IgD-negative memory B cell (primary cell): ENCODE measurements at regions not wholly inside any gene's neighbourhood (a gene's known extent, or its start where the extent isn't known, plus 50 kb on each side); places are given as distances from the start of the nearest gene placed in this dataset.

Experiments
- H3K27ac Mint-ChIP-seq, 3 donors: one replicate each; pipeline ENCODE4 v1.8.0; 2020 to 2022; ENCODE audit warnings: mild to moderate bottlenecking in 3 of 3, mixed read lengths in 3 of 3, moderate library complexity in 1 of 3
- H3K27me3 Mint-ChIP-seq: one replicate; pipeline ENCODE4 v1.8.0; 2021; ENCODE audit warnings: mixed read lengths
- H3K36me3 Mint-ChIP-seq: one replicate; pipeline ENCODE4 v1.8.0; 2020; ENCODE audit warnings: mild to moderate bottlenecking, mixed read lengths
- H3K4me1 Mint-ChIP-seq, 3 donors: one replicate each; pipeline ENCODE4 v1.8.0; 2020 to 2022; ENCODE audit warnings: mixed read lengths in 3 of 3, mild to moderate bottlenecking in 1 of 3
- H3K4me3 Mint-ChIP-seq, 4 donors: one replicate each; pipeline ENCODE4 v1.8.0; 2020 to 2022; ENCODE audit warnings: mild to moderate bottlenecking in 4 of 4, mixed read lengths in 4 of 4, moderate library complexity in 3 of 4
- H3K9me3 Mint-ChIP-seq, 3 donors: one replicate each; pipeline ENCODE4 v1.8.0; 2020 to 2021; ENCODE audit warnings: mixed read lengths in 3 of 3, mild to moderate bottlenecking in 1 of 3

GRCh38 chr13:103573446-103573845, 507.2 kb upstream of the SLC10A2 start:
- H3K9me3 Mint-ChIP-seq, result peaks cover 0 to 9% (median 6%) of the 10 kb centered on the region in 3 donors
- no peak overlapping the region for H3K4me3 Mint-ChIP-seq
- H3K4me1 Mint-ChIP-seq, result no peaks in the 10 kb centered on the region

GRCh38 chr13:103568314-103568713, 502.1 kb upstream of the SLC10A2 start:
- no peak overlapping the region for H3K27ac Mint-ChIP-seq
- peaks cover 0 to 4% (median 2%) of the 10 kb centered on the region in 3 donors for H3K9me3 Mint-ChIP-seq
- H3K4me3 Mint-ChIP-seq, result no peak overlapping the region
- H3K27me3 Mint-ChIP-seq, result no peaks in the 10 kb centered on the region
- H3K4me1 Mint-ChIP-seq, result no peaks in the 10 kb centered on the region
- no peaks in the 10 kb centered on the region for H3K36me3 Mint-ChIP-seq

More at GRCh38 chr13:103573446-103573845, 507.2 kb upstream of the SLC10A2 start:
- Mint-ChIP-seq H3K27ac (no peak overlapping the region), H3K27me3 (no peaks in the 10 kb centered on the region), H3K36me3 (no peaks in the 10 kb centered on the region)

- H3K9me3 Mint-ChIP-seq, result peaks cover 0 to 3% (median 2%) of the 10 kb centered on the region in 3 donors
- no peak overlapping the region for H3K27ac Mint-ChIP-seq
- H3K4me3 Mint-ChIP-seq, result no peak overlapping the region
- no peaks in the 10 kb centered on the region for H3K27me3 Mint-ChIP-seq
- H3K36me3 Mint-ChIP-seq, result no peaks in the 10 kb centered on the region
- H3K4me1 Mint-ChIP-seq, result no peaks in the 10 kb centered on the region
These were observed 491.7 kb upstream of the SLC10A2 start for GRCh38 chr13:103557878-103558277.

- no peak overlapping the region for H3K27ac Mint-ChIP-seq
- peaks cover 2 to 7% (median 3%) of the 10 kb centered on the region in 3 donors for H3K9me3 Mint-ChIP-seq
- H3K4me3 Mint-ChIP-seq, result no peak overlapping the region
- no peaks in the 10 kb centered on the region for H3K27me3 Mint-ChIP-seq
- no peaks in the 10 kb centered on the region for H3K36me3 Mint-ChIP-seq
- H3K4me1 Mint-ChIP-seq, result no peaks in the 10 kb centered on the region
These were observed 490.5 kb upstream of the SLC10A2 start for GRCh38 chr13:103556681-103557080.

GRCh38 chr13:103547914-103548313, 481.7 kb upstream of the SLC10A2 start:
- Mint-ChIP-seq H3K4me1 (no peaks in the 10 kb centered on the region), H3K4me3 (no peak overlapping the region), H3K9me3 (peaks cover 6 to 41% (median 7%) of the 10 kb centered on the region in 3 donors), H3K27me3 (no peaks in the 10 kb centered on the region), H3K27ac (no peak overlapping the region), H3K36me3 (peaks cover 2% of the 10 kb centered on the region)

GRCh38 chr13:103546271-103546670, 480.1 kb upstream of the SLC10A2 start:
- Mint-ChIP-seq H3K36me3 (peaks cover 2% of the 10 kb centered on the region), H3K9me3 (peaks cover 6 to 39% (median 10%) of the 10 kb centered on the region in 3 donors), H3K4me1 (no peaks in the 10 kb centered on the region), H3K4me3 (no peak overlapping the region), H3K27me3 (no peaks in the 10 kb centered on the region), H3K27ac (no peak overlapping the region)

- Mint-ChIP-seq H3K4me3 (no peak overlapping the region), H3K27ac (no peak overlapping the region), H3K36me3 (peaks cover 2% of the 10 kb centered on the region), H3K27me3 (no peaks in the 10 kb centered on the region), H3K4me1 (no peaks in the 10 kb centered on the region), H3K9me3 (peaks cover 7 to 34% (median 7%) of the 10 kb centered on the region in 3 donors)
These were observed 476.4 kb upstream of the SLC10A2 start for GRCh38 chr13:103542648-103543047.

GRCh38 chr13:103540382-103540765, 474.2 kb upstream of the SLC10A2 start:
- Mint-ChIP-seq H3K27me3 (no peaks in the 10 kb centered on the region), H3K36me3 (peaks cover 2% of the 10 kb centered on the region), H3K27ac (no peak overlapping the region), H3K4me3 (no peak overlapping the region), H3K9me3 (peaks cover 7 to 21% (median 7%) of the 10 kb centered on the region in 3 donors), H3K4me1 (no peaks in the 10 kb centered on the region)

- H3K27me3 Mint-ChIP-seq, result no peaks in the 10 kb centered on the region
- H3K9me3 Mint-ChIP-seq, result peaks cover 5 to 17% (median 7%) of the 10 kb centered on the region in 3 donors
- no peak overlapping the region for H3K27ac Mint-ChIP-seq
- no peaks in the 10 kb centered on the region for H3K4me1 Mint-ChIP-seq
- H3K36me3 Mint-ChIP-seq, result peaks cover 2% of the 10 kb centered on the region
- H3K4me3 Mint-ChIP-seq, result no peak overlapping the region
These were observed 473.6 kb upstream of the SLC10A2 start for GRCh38 chr13:103539721-103540381.

- Mint-ChIP-seq H3K27ac (peak overlapping the region in 1 of 3 donors; percentile 76), H3K36me3 (no peaks in the 10 kb centered on the region), H3K9me3 (peaks cover 4 to 15% (median 6%) of the 10 kb centered on the region in 3 donors), H3K4me3 (no peak overlapping the region), H3K27me3 (no peaks in the 10 kb centered on the region), H3K4me1 (no peaks in the 10 kb centered on the region)
These were observed 473.0 kb upstream of the SLC10A2 start for GRCh38 chr13:103539265-103539664.

GRCh38 chr13:103537616-103538015, 471.4 kb upstream of the SLC10A2 start:
- Mint-ChIP-seq H3K27me3 (no peaks in the 10 kb centered on the region), H3K27ac (no peak overlapping the region), H3K4me1 (no peaks in the 10 kb centered on the region), H3K4me3 (no peak overlapping the region), H3K9me3 (peaks cover 1 to 3% (median 2%) of the 10 kb centered on the region in 3 donors), H3K36me3 (no peaks in the 10 kb centered on the region)

GRCh38 chr13:103531278-103531677, 465.1 kb upstream of the SLC10A2 start:
- Mint-ChIP-seq H3K27ac (no peak overlapping the region), H3K4me3 (no peak overlapping the region), H3K36me3 (no peaks in the 10 kb centered on the region), H3K4me1 (no peaks in the 10 kb centered on the region), H3K27me3 (no peaks in the 10 kb centered on the region), H3K9me3 (peaks cover 2 to 4% (median 3%) of the 10 kb centered on the region in 3 donors)

- Mint-ChIP-seq H3K27ac (no peak overlapping the region), H3K4me3 (no peak overlapping the region), H3K27me3 (no peaks in the 10 kb centered on the region), H3K4me1 (no peaks in the 10 kb centered on the region), H3K9me3 (peaks cover 1 to 4% (median 2%) of the 10 kb centered on the region in 3 donors), H3K36me3 (no peaks in the 10 kb centered on the region)
These were observed 462.2 kb upstream of the SLC10A2 start for GRCh38 chr13:103528437-103528836.

- Mint-ChIP-seq H3K9me3 (peaks cover 2 to 4% (median 3%) of the 10 kb centered on the region in 3 donors), H3K4me1 (no peaks in the 10 kb centered on the region), H3K27me3 (no peaks in the 10 kb centered on the region), H3K4me3 (no peak overlapping the region), H3K27ac (no peak overlapping the region), H3K36me3 (no peaks in the 10 kb centered on the region)
These were observed 459.3 kb upstream of the SLC10A2 start for GRCh38 chr13:103525530-103525929.

GRCh38 chr13:103523858-103524257, 457.6 kb upstream of the SLC10A2 start:
- Mint-ChIP-seq H3K36me3 (no peaks in the 10 kb centered on the region), H3K9me3 (peaks cover 2 to 4% (median 3%) of the 10 kb centered on the region in 3 donors), H3K4me3 (no peak overlapping the region), H3K4me1 (no peaks in the 10 kb centered on the region), H3K27ac (no peak overlapping the region), H3K27me3 (no peaks in the 10 kb centered on the region)

GRCh38 chr13:103521532-103521931, 455.3 kb upstream of the SLC10A2 start:
- H3K4me1 Mint-ChIP-seq, result no peaks in the 10 kb centered on the region
- H3K9me3 Mint-ChIP-seq, result peaks cover 0 to 5% (median 0%) of the 10 kb centered on the region in 3 donors
- no peak overlapping the region for H3K27ac Mint-ChIP-seq
- H3K36me3 Mint-ChIP-seq, result no peaks in the 10 kb centered on the region
- no peak overlapping the region for H3K4me3 Mint-ChIP-seq
- no peaks in the 10 kb centered on the region for H3K27me3 Mint-ChIP-seq
